Trophoblast cell (in vitro differentiated cells and primary cell): ENCODE measurements at regions not wholly inside any gene's neighbourhood (a gene's known extent, or its start where the extent isn't known, plus 50 kb on each side); places are given as distances from the start of the nearest gene placed in this dataset.
A peak's percentile ranks its signal among the peaks of the same experiment; 100 is the strongest.

ENCODE experiments used
- DNase-seq, 2 donors: peaks; one replicate each; pipeline ENCODE4 v3.0.0-alpha.2; 2016
- H2AFZ ChIP-seq: 2 replicates; pipeline ENCODE4 v1.6.1; 2013; ENCODE audit warnings: low read length, moderate library complexity, mild to moderate bottlenecking; ENCODE audit not compliant: insufficient read depth, poor library complexity
- H2AK5ac ChIP-seq: 2 replicates; pipeline ENCODE4 v1.6.1; 2013; ENCODE audit warnings: mild to moderate bottlenecking, low read length
- H2BK120ac ChIP-seq: 2 replicates; pipeline ENCODE4 v1.6.1; 2013; ENCODE audit warnings: low read length, mild to moderate bottlenecking, moderate library complexity; ENCODE audit not compliant: insufficient read depth, poor library complexity
- H2BK12ac ChIP-seq: 2 replicates; pipeline ENCODE4 v1.6.1; 2013; ENCODE audit warnings: mild to moderate bottlenecking, low read length, moderate library complexity
- H2BK5ac ChIP-seq: 2 replicates; pipeline ENCODE4 v1.6.1; 2013; ENCODE audit warnings: low read length, low read depth, moderate library complexity, mild to moderate bottlenecking; ENCODE audit not compliant: poor library complexity
- H3K14ac ChIP-seq: 2 replicates; pipeline ENCODE4 v1.6.1; 2013; ENCODE audit warnings: mild to moderate bottlenecking, low read length
- H3K18ac ChIP-seq: 2 replicates; pipeline ENCODE4 v1.6.1; 2013; ENCODE audit warnings: mild to moderate bottlenecking, low read length
- H3K23ac ChIP-seq: 2 replicates; pipeline ENCODE4 v1.6.1; 2013; ENCODE audit warnings: low read length
- H3K27ac ChIP-seq: 2 replicates; pipeline ENCODE4 v1.5.1; 2013; ENCODE audit warnings: low read depth, mild to moderate bottlenecking, inconsistent platforms, low read length, moderate library complexity
- H3K27me3 ChIP-seq: 2 replicates; pipeline ENCODE4 v1.6.1; 2013; ENCODE audit warnings: inconsistent platforms, mild to moderate bottlenecking, low read length, moderate library complexity; ENCODE audit not compliant: insufficient read depth
- H3K36me3 ChIP-seq, 2 experiments: 1 replicate in 1 of 2; 2 replicates in 1 of 2; pipeline ENCODE4 v1.6.1; 2013; ENCODE audit warnings: low read length in 2 of 2, mild to moderate bottlenecking in 2 of 2, moderate library complexity in 1 of 2; ENCODE audit not compliant: insufficient read depth in 2 of 2, control insufficient read depth in 1 of 2
- H3K4ac ChIP-seq: 2 replicates; pipeline ENCODE4 v1.6.1; 2013; ENCODE audit warnings: low read depth, mild to moderate bottlenecking, low read length, moderate library complexity
- H3K4me1 ChIP-seq, 2 experiments: 1 replicate in 1 of 2; 2 replicates in 1 of 2; pipeline ENCODE4 v1.6.1; 2013; ENCODE audit warnings: low read length in 2 of 2, mild to moderate bottlenecking in 2 of 2, moderate library complexity in 1 of 2; ENCODE audit not compliant: insufficient read depth in 2 of 2, control insufficient read depth in 1 of 2
- H3K4me2 ChIP-seq: 2 replicates; pipeline ENCODE4 v1.6.1; 2013; ENCODE audit warnings: inconsistent platforms, mild to moderate bottlenecking, low read length, moderate library complexity
- H3K4me3 ChIP-seq: 2 replicates; pipeline ENCODE4 v1.5.1; 2013; ENCODE audit warnings: mild to moderate bottlenecking, low read depth, low read length, inconsistent platforms
- H3K79me1 ChIP-seq: one replicate; pipeline ENCODE4 v1.6.1; 2013; ENCODE audit warnings: low read length
- H3K79me2 ChIP-seq: 2 replicates; pipeline ENCODE4 v1.6.1; 2013; ENCODE audit warnings: low read length, mild to moderate bottlenecking; ENCODE audit not compliant: control insufficient read depth, insufficient read depth, poor library complexity
- H3K9ac ChIP-seq: 2 replicates; pipeline ENCODE4 v1.6.1; 2013; ENCODE audit warnings: mild to moderate bottlenecking, low read length
- H3K9me3 ChIP-seq: 2 replicates; pipeline ENCODE4 v1.6.1; 2013; ENCODE audit warnings: low read depth, mild to moderate bottlenecking, control low read depth, inconsistent platforms, low read length; ENCODE audit not compliant: insufficient read depth
- H4K12ac ChIP-seq: 2 replicates; pipeline ENCODE4 v1.6.1; 2013; ENCODE audit warnings: low read depth, mild to moderate bottlenecking, low read length, moderate library complexity
- H4K8ac ChIP-seq: 2 replicates; pipeline ENCODE4 v1.6.1; 2013; ENCODE audit warnings: low read depth, mild to moderate bottlenecking, low read length, moderate library complexity
- H4K91ac ChIP-seq: one replicate; pipeline ENCODE4 v1.6.1; 2013; ENCODE audit warnings: low read depth, mild to moderate bottlenecking, low read length, moderate library complexity
- WGBS: extraction: QIAGEN DNeasy Blood & Tissue Kit; methylation state at CpG from one replicate; pipeline ENCODE4 v1.1.7; 2013; ENCODE audit warnings: missing lambda C conversion rate; ENCODE audit not compliant: insufficient read length, insufficient coverage; ENCODE audit errors: extremely low coverage; 5-methylcytosine and 5-hydroxymethylcytosine counted together

- no peak overlapping the region for H3K27ac ChIP-seq
- WGBS: no CpG with 5 or more reads among the region's 3 CpGs
- no peak overlapping the region for H2AK5ac ChIP-seq
- no peak overlapping the region for H2AFZ ChIP-seq
- H2BK12ac ChIP-seq: no peak overlapping the region
- no peak overlapping the region for H3K23ac ChIP-seq
- no peaks in the 10 kb centered on the region for H3K79me2 ChIP-seq
- no peak for DNase-seq
- H3K9me3 ChIP-seq: peaks cover 1% of the 10 kb centered on the region
- no peak overlapping the region for H2BK5ac ChIP-seq
- H3K79me1 ChIP-seq: no peaks in the 10 kb centered on the region
- no peak overlapping the region for H3K18ac ChIP-seq
- H2BK120ac ChIP-seq: no peak overlapping the region
- no peaks in the 10 kb centered on the region for H3K27me3 ChIP-seq
- no peak overlapping the region for H4K12ac ChIP-seq
- H3K4me1 ChIP-seq: no peaks in the 10 kb centered on the region
- H4K91ac ChIP-seq: no peak overlapping the region
- no peak overlapping the region for H3K4me2 ChIP-seq
- H3K14ac ChIP-seq: no peak overlapping the region
- H3K4me3 ChIP-seq: no peak overlapping the region
- no peak overlapping the region for H3K4ac ChIP-seq
- H3K36me3 ChIP-seq: no peaks in the 10 kb centered on the region
- H4K8ac ChIP-seq: no peak overlapping the region
- H3K9ac ChIP-seq: no peak overlapping the region
Measured at GRCh38 chr6:48777411-48777810, 666.4 kb upstream of the PTCHD4 start.

GRCh38 chr6:48775157-48775556 lies 664.2 kb upstream of the PTCHD4 start:
- Histone ChIP-seq H3K27ac (no peak overlapping the region), H3K18ac (no peak overlapping the region), H2BK5ac (no peak overlapping the region), H4K8ac (no peak overlapping the region), H3K4me3 (no peak overlapping the region), H2AK5ac (no peak overlapping the region), H3K4me1 (no peaks in the 10 kb centered on the region), H3K27me3 (no peaks in the 10 kb centered on the region), H3K4me2 (no peak overlapping the region), H3K36me3 (no peaks in the 10 kb centered on the region), H3K79me2 (no peaks in the 10 kb centered on the region), H2AFZ (no peak overlapping the region), H3K23ac (no peak overlapping the region), H4K12ac (no peak overlapping the region), H3K9ac (no peak overlapping the region), H3K79me1 (no peaks in the 10 kb centered on the region), H3K4ac (no peak overlapping the region), H4K91ac (no peak overlapping the region), H3K9me3 (peaks cover 1% of the 10 kb centered on the region), H3K14ac (no peak overlapping the region), H2BK12ac (no peak overlapping the region), H2BK120ac (no peak overlapping the region)
- WGBS: no CpG with 5 or more reads among the region's 3 CpGs
- no peak for DNase-seq

- Histone ChIP-seq H3K9me3 (peaks cover 1% of the 10 kb centered on the region), H3K4me2 (no peak overlapping the region), H4K12ac (no peak overlapping the region), H2AFZ (no peak overlapping the region), H2BK12ac (no peak overlapping the region), H2BK120ac (no peak overlapping the region), H3K4me3 (no peak overlapping the region), H2BK5ac (no peak overlapping the region), H3K27me3 (no peaks in the 10 kb centered on the region), H3K36me3 (no peaks in the 10 kb centered on the region), H3K27ac (no peak overlapping the region), H4K91ac (no peak overlapping the region), H3K9ac (no peak overlapping the region), H3K4me1 (no peaks in the 10 kb centered on the region), H3K79me1 (no peaks in the 10 kb centered on the region), H3K18ac (no peak overlapping the region), H4K8ac (no peak overlapping the region), H3K23ac (no peak overlapping the region), H3K14ac (no peak overlapping the region), H2AK5ac (no peak overlapping the region), H3K79me2 (no peaks in the 10 kb centered on the region), H3K4ac (no peak overlapping the region)
- WGBS: no CpG with 5 or more reads among the region's 1 CpG
- no peak for DNase-seq
Measured at GRCh38 chr6:48774276-48774675, 663.3 kb upstream of the PTCHD4 start.

- Histone ChIP-seq H3K36me3 (no peaks in the 10 kb centered on the region), H4K8ac (no peak overlapping the region), H2AK5ac (no peak overlapping the region), H3K23ac (no peak overlapping the region), H3K4ac (no peak overlapping the region), H3K79me2 (no peaks in the 10 kb centered on the region), H4K91ac (no peak overlapping the region), H3K9me3 (no peaks in the 10 kb centered on the region), H3K18ac (no peak overlapping the region), H4K12ac (no peak overlapping the region), H2BK120ac (no peak overlapping the region), H3K27ac (no peak overlapping the region), H3K14ac (no peak overlapping the region), H3K4me1 (no peaks in the 10 kb centered on the region), H2BK12ac (no peak overlapping the region), H3K4me3 (no peak overlapping the region), H3K79me1 (no peaks in the 10 kb centered on the region), H3K4me2 (no peak overlapping the region), H3K9ac (no peak overlapping the region), H2BK5ac (no peak overlapping the region), H3K27me3 (no peaks in the 10 kb centered on the region), H2AFZ (no peak overlapping the region)
- peak; percentile 20 to 49 for DNase-seq
- no CpG with 5 or more reads among the region's 3 CpGs for WGBS
Measured at GRCh38 chr6:48766349-48766748, 655.4 kb upstream of the PTCHD4 start.
